ENCODE measurements at regions not wholly inside any gene's neighbourhood (a gene's known extent, or its start where the extent isn't known, plus 50 kb on each side); places are given as distances from the start of the nearest gene placed in this dataset.
"Not testable (repeated sequence)": the region's sequence is repeated elsewhere in the genome, so short reads cannot be mapped to it uniquely, and the experiment has no call there.

DNA sequence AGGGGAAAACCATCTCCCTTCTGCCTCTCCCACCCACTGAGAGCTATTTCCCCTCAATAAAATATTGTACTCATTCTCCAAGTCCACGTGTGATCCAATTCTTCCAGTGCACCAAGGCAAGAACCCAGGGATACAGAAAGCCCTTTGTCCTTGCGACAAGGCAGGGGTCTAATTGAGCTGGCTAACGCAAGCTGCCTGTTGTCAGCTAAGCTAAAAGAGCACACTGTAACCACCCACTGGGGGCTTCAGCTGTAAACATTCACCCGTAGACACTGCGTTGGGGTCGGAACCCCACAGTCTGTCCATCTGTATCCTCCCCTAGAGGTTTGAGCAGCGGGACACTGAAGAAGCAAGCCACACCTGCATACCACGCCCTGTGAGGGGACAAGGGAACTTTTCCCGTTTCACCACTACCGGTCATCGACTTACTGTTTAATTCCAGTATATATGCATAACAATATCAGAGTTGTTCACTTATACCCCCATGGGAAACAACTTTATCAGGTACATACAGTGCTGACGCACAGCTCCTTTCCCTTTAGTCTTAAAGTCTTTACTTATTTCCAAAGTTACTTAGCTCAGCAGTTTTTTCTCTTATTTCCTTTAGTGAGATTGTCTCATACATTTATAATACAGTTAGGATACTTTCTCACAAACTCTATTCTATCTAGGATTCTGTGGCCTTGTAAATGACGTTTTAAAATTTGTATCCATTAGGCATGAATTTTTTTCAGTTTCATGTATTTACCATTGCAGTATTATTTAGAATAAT lies 721.6 kb downstream of the ANKRD7 start:
- no peak for DNase-seq

DNA sequence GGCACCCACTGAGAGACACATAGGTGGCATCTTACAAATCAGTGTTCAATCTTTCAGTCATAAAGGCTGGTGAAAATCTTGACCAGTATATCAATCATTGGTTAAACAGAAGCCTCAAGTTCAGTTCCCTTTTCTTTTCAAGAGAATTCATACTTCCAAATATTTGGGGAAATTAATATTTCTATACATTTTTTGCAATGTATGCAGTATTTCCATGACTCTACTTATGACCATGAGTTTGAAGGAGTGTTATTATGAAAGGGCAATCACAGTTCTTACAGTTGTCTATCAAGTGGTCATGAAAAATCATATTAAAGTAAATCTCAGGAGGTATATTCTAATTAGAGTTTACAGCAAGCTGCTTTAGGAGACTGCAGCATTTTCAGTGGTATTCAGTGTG lies 724.0 kb downstream of the ANKRD7 start:
- DNase-seq: no peak

DNA sequence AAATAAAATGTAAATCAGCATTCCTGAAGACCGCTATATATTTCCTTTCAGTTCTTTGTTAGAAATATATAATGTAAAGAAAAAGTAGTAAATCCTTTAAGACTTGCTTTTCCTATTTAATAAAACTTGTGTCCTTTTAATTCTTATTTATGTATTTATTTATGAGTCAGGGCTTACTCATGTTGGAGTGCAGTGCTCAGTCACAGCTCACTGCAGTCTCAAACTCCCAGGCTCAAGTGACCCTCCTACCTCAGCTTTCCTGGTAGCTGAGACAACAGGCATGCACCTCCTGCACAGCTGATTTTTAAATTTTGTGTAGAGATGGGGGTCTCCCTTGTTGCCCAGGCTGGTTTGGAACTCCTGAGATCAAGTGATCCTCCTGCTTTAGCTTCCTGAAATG lies 724.5 kb downstream of the ANKRD7 start:
- no peak for DNase-seq

DNA sequence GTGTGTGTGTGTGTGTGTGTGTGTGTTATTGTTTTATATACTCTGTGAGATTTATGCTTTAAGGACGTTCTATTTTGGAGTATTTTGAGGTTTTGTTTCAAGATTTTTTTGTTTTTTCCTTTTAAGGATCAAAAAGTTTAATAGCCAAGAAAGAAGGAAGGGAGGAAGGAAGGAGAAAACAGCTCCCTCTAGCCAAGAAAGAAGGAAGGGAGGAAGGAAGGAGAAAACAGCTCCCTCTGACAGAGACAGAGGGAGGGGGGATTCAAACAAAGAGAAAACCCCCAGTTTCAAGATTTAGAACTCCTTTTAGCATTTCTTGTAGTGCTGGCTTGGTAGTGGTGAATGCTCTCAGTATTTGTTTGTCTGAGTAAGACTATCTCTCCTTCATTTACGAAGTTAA lies 731.8 kb downstream of the ANKRD7 start:
- not testable (repeated sequence) for DNase-seq

DNA sequence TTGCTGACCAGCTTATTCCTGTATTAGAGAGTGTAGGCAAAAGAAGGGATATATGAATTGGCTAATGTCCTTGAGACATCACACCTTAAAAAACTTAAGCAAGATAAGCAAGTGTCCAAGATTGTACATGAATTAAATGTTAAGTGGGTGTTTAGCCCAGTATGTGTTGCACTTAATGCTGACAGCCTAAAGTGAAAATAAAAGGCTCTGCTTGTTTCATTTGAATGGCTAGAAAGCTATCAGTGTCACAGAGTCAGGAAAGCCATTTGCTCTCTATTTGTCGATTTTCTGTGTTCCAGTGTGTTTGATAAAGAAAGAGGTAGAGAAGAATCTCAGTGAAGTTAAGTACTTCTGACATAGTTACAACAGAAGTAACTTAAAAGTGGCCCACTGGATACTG lies 744.9 kb downstream of the ANKRD7 start:
- no peak for DNase-seq

DNA sequence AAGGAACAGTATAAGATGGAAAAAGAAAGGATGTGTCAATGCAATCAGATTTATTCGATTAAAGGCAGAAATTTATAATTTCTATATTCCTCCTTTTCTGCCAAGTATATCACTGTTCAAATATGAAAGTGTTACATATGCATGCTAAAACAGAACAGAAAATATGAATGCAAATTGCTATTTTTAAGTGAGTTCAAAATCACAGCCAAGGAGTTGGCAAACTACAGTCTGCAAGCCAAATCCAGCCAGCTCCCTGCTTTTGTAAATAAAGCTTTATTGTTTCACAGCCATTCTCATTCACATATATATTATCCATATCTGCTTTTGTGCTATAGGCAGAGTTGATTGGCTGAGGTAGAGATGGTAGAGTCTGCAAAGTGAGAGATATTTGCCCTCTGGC lies 747.2 kb downstream of the ANKRD7 start:
- DNase-seq: no peak

DNA sequence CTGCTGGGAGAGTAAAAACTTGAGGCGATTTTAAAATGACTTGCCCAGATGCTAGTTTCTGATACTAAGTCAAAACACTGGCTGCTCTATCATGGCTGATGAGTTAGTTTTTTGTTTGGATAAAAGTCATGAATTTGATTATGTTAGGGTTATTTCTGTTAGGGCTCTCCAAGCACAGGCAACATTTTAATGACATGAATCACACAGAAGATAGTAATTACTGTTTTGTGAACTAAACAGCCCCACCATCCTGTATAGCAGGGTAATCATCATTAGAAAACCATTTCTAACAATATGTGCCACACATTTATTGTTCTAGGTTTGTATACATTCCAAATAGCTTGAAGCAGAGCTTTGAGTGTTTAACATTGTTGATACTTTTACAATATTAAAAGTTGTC lies 750.3 kb downstream of the ANKRD7 start:
- DNase-seq: no peak

DNA sequence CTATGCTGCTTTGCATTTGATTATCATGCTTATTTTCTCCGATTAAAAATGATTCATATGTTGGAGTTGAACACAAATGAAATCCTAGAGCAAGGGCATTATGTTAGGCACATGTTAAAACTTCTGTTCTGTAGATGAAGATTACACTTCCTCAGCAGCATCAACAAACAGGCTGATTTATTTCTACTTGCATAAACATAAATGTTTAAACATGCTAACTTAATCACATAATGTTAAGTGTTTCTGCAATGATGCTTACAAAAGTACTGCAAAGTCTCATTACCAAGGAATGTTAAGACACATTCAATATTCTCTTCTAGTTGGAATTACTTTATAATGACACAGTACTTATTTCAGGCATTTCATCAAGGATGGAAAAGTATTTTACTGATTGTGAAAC lies 770.8 kb downstream of the ANKRD7 start:
- no peak for DNase-seq

DNA sequence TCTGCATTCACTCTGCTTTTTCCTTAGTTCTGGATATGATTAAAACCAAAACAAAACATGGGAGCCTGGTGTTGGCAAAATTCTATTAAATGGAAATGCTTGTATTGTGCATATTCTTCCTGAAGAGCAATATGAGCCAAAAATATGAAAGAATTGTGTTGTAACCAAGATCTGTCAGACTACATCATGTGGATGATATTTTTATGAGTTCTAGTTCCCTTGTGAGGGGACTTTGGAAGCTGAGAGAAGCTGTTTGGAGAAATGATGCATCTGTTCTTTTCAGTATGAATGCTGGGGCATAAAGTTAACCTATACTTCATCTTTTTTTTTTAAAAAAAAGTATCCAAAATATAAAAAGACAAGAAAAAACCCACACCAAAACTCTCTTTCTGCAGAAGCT lies 782.7 kb downstream of the ANKRD7 start:
- no peak for DNase-seq

DNA sequence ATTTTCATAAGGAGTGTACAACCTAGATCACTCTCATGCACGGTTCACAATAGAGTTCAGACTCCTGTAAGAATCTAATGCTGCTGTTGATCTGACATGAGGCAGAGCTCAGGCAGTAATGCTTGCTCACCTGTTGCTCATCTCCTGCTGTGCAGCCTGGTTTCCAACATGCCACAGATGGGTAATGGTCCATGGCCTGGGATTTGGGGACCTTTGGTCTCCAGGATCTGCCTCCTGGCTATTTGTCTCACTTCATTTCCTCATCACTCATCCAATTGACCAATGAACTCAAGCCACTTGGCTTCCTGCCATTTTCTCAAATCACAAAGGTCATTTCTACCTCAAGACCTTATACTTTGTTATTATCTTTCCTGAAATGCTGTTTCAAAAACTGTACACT lies 786.1 kb downstream of the ANKRD7 start:
- DNase-seq: no peak

DNA sequence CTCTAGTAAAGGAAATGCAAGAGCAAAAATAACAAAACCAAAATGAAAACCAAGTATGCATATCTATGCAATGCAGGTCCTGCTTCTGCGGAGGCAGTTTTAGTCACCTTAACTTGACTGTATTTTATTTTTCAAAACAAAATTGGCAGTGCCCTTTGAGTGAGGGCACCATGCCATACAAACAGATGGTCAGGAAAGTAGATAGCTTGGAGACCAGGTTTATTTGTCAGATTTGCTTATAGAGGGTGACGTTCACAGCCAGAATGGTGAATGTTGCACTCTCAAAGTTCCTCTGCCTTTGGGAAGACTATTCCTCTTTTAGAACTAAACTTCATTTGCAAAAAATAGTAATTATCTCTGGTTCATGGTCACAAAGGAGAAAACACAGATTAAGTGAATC lies 801.9 kb downstream of the ANKRD7 start:
- DNase-seq: no peak

DNA sequence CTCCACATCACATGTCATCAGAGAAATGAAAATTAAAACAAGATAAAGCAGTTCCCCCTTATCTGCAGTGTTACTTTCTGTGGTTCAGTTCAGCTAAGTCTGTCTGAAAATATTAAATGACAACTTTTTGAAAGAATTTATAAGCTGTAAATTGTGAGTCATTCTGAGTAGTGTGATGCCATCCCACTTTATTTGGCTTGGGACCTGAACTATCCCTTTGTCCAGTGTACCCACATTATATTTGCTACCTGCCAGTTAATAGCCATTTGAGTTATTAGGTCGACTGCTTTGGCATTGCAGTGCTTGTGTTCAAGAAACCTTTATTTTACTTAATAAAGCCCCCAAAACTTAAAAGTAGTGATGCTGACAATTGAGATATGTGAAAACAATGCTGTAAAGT lies 804.2 kb downstream of the ANKRD7 start:
- DNase-seq: no peak

DNA sequence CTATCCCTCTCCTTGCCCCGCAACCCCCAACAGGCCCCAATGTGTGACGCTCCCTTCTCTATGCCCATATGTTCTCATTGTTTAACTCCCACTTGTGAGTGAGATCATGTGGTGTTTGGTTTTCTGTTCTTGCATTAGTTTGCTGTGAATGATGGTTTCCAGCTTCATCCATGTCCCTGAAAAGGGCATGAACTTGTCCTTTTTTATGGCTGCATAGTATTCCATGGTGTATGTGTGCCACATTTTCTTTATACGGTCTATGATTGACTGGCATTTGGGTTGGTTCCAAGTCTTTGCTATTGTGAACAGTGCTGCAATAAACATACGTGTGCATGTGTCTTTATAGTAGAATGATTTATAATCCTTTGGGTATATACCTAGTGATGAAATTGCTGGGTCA lies 807.6 kb downstream of the ANKRD7 start:
- not testable (repeated sequence) for DNase-seq

DNA sequence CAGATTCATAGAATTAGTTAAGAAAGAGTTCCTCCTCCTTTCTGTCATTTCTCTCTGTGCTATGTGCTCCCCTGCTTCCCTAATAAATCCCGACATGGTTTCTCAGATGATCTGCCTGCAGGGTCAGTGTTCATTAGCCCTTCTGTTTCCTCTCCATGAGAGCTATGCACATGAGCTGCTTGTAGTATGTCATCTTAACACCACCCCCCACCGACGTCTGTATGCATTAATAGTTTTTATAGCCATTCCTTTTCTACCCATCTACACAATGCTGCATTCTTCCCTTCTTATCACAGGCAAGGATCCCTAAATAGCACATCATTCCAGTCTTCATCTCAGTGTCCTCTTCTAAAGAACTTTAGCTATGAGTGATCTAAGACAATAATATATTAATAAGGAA lies 809.1 kb downstream of the ANKRD7 start:
- DNase-seq: no peak

DNA sequence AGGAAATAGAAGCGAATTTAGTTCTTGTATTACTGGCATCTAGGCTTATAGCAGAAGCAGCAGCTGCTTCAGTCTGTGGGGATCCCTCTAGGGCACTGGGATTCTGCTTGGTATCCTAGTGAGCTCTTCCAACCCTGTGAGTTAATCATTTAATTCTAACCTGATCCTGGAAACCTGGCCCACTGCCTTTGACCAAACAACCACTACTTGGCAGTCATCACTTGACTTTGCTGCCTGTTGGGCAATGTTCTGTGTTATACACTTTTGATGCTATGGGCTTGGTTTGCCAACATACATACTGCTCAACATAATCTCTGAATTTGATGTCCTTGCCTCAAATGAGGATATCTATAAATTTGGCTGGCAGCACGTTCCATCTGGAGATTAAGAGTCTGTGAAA lies 813.4 kb downstream of the ANKRD7 start:
- no peak for DNase-seq

DNA sequence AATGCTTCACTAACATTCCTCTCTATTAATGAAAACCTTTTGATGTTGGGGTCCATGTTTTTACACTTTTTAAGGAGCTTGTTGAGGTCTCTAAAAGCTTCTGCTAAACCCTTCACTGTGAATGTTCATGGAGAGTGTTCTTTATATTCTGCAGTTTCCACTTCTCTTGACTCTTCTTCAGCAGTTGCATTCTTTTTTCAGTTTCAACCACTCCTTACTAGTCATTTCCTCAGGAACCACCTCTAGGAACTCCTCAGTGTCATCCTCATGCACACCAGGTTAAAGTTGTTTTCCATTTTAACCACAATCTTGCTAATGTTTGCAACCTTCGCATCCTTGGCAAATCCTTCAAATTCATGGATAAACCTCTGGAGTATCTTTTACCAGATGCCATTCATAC lies 821.6 kb downstream of the ANKRD7 start:
- no peak for DNase-seq

DNA sequence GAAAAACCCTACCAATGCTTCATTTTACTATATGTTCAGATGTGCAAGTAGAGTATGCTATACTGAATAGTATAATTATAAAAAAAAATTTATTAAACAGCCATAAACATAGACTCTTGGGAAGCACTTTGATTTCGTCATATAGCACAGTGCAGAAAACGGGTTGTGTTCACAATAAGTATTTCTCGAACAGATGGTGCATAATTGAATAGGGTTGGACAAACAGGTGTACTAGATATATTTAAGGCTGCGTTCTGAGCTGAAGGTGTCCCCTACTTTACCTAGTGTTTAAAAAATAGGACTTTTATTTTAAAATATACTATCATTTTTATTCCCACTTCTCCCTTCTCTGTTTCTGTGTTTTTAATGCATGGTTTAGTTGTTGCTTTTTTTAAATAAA lies 841.5 kb downstream of the ANKRD7 start:
- no peak for DNase-seq

DNA sequence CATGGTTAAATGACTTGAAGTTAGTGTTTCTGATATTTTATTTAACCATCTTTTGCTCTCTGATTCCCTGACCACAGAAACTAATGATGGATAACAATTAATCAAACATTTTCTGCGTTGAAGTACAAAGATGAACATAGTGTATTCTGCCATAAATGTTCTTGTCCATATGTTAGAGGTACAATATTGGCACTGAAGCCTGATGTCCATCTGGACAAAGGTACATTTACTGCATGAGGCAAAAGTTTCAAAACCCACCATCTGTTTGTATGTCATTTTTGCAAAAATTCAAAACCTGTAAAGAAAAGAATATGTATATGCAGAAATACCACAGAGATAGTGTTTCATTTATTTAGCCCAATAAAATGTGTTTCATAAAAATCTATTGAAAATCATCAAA lies 861.5 kb downstream of the ANKRD7 start:
- DNase-seq: no peak

DNA sequence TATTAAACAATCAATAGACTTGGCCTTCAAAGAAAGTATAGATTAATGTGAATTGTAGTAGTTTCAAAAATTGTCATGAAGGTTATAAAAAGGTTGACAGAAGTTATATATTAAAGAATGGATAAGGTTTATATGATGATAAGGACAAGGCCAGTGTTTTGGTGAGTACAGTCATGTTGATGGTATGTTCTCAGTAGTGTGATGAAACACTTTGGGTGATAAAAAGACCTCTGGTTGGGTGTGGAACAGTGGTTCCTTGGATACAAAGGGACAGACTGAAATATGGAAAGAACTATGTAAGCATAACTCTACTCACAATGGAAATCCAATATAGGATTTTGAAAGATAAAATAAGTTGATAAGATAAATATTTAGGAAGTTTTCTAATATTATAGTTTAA lies 866.3 kb downstream of the ANKRD7 start:
- DNase-seq: no peak

DNA sequence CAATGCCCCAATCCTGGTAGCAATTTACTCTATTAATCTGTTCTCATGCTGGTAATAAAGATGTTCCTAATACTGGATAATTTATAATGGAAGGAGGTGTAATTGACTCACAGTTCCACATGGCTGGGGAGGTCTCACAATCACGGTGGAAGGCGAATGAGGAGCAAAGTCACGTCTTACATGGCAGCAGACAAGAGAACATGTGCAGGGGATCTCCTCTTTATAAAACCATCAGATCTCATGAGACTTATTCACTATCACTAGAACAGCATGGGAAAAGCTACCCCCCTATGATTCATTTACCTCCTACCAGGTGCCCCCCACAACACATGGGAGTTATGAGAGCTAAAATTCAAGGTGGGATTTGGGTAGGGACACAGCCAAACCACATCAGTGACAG lies 872.2 kb downstream of the ANKRD7 start:
- no peak for DNase-seq

DNA sequence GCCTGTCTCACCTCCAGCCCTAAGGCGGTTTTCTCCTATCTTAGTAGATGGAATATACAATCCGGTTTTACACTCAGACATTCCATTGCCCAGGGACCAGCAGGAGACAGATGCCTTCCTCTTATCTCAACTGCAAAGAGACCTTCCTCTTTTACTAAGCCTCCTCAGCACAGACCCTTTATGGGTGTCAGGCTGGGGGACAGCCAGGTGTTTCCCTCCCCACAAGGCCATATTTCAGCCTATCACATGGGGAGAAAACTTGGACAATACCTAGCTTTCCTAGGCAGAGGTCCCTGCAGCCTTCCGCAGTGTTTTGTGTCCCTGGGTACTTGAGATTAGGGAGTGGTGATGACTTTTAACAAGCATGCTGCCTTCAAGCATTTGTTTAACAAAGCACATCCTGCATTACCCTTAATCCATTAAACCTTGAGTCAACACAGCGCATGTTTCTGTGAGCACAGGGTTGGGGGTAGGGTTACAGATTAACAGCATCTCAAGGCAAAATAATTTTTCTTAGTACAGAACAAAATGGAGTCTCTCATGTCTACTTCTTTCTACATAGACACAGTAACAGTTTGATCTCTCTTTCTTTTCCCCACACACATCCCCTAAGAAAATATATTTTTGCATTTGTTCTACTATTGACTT lies 876.2 kb downstream of the ANKRD7 start:
- not testable (repeated sequence) for DNase-seq

DNA sequence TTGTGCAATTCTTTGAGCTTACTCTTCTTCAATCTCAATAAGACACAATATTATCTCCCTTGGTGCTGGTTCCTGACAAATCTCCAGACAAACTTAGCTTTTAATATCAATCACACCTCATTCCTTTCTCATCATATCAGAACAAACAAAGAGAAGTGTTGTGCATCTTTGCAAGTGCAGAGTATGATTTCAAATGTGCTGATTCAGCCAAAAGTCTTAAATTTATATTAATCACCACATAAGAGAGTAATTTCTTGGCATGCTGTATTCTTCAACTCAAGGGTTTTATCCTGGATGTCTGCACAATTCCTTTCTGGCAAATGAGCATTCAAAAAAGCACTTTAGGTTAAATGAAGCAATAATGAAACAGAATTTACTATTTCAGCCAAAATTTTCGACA lies 877.8 kb downstream of the ANKRD7 start:
- no peak for DNase-seq

DNA sequence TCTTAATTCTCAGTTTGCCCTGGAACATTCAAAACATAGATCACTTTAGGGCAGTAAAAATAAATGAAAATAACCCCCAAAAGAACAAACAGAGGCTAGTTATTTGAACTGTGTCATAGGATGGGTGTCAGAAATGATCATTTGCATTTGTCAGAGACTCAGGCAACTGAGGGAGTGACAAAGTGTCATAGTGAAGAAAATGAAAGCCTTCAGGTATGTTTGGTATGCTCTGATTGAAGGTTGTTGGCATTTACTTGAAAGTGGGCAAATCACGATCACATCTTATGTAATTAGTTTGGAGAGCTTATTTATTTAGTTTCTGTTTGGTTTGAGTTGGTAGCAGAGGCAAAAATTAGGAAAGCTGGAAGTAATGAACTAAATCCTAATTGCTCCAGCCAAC lies 880.9 kb downstream of the ANKRD7 start:
- no peak for DNase-seq

DNA sequence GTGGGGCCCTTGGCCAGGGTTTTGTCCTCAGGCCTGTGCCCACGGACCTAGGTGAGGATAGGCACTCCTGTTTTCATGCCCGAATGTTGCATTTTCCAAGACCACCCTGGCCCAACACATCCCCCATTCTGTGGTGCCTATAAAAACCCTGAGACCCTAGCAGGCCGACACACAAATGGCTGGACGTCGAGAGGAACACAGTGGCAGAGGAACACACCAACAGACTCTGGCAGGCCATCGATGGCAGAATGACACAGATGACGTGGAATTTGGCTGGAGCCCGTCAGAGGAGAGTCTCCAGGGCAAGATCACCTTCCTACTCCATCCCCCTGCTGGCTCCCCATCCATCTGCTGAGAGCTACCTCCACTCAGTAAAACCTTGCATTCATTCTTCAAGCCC lies 898.8 kb downstream of the ANKRD7 start:
- no peak for DNase-seq

DNA sequence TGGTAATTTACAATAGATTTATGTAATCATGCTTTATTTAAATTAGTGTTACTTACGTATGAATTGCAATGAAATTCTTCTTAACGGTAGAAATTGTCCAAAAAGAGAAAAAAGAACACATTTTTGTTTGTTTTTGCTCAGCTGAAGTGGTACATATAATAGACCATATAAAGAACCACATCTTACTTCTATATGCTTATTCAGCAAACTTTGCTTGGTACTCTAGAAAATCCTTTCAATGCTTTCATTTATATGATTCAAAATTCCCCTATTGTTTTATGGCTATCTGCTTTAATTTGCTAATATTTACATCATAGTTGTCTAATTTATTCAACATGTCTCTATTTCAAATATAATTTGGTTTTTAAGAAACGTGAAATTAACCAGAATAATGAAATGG lies 903.2 kb downstream of the ANKRD7 start:
- DNase-seq: no peak
